ENCODE measurements at regions not wholly inside any gene's neighbourhood (a gene's known extent, or its start where the extent isn't known, plus 50 kb on each side); places are given as distances from the start of the nearest gene placed in this dataset.

DNA sequence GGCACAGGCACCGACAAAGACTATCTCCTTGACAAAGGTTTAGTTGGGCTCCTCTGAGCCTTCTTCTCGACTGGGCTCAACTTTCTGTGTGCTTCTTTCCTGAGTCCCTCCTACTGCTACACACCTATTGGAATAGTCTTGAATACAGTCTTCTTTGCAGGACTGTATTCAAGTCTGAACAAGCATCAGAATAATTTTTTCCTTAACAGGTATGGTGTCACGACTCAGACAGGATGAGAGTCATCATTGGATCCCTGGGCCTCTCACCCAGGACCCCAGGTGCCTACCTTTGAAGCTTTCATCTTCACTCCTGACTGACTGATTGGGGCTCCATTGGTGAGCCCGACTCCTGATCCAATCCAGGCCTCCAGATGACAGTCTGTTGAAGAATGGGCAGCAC lies 66.3 kb downstream of the CRYGS start:
- Histone ChIP-seq H3K79me2 (ENCODE audit: control insufficient read depth, insufficient read depth, low read length) (no peaks in the 10 kb centered on the region), H3K4me3 (ENCODE audit: control extremely low read depth in 1 of 5, extremely low read depth in 1 of 5, insufficient read depth in 1 of 5, low read depth in 2 of 5, low read length in 4 of 5) (no peak overlapping the region), H3K9me3 (ENCODE audit: control extremely low read depth in 1 of 3, control insufficient read depth in 2 of 3, insufficient read depth in 1 of 3, low read length in 2 of 3) (no peaks in the 10 kb centered on the region), H3K27me3 (replicated peaks in 1 of 4; ENCODE audit: control extremely low read depth in 1 of 4, control insufficient read depth in 3 of 4, insufficient read depth in 4 of 4, low read length in 3 of 4) (no peaks in the 10 kb centered on the region), H3K4me2 (replicated peaks; ENCODE audit: low read depth, low read length, poor library complexity, severe bottlenecking) (no peak overlapping the region), H4K20me1 (ENCODE audit: control insufficient read depth, insufficient read depth, low read length, poor library complexity, severe bottlenecking) (no peaks in the 10 kb centered on the region), H3K9ac (ENCODE audit: low read length) (no peak overlapping the region), H3K4me1 (ENCODE audit: control insufficient read depth in 2 of 2, insufficient read depth in 2 of 2, low read length in 2 of 2) (no peaks in the 10 kb centered on the region), H3K36me3 (replicated peaks in 1 of 2; ENCODE audit: control extremely low read depth in 1 of 2, control insufficient read depth in 1 of 2, extremely low read depth in 1 of 2, insufficient read depth in 2 of 2, low read length in 1 of 2) (no peaks in the 10 kb centered on the region), H3K27ac (ENCODE audit: low read length in 2 of 2) (no peak overlapping the region), H2AFZ (ENCODE audit: insufficient read depth, low read depth, low read length, poor library complexity, severe bottlenecking) (no peak overlapping the region)
- H3K27me3 Mint-ChIP-seq, result no peaks in the 10 kb centered on the region
- WGBS (ENCODE audit: insufficient coverage), result 97% methylated on average over 3 of the region's 4 CpGs
- no peak overlapping the region for H3K4me3 Mint-ChIP-seq
- H3K4me1 Mint-ChIP-seq, result peaks cover 7% of the 10 kb centered on the region
- TF ChIP-seq, protein P1, sequence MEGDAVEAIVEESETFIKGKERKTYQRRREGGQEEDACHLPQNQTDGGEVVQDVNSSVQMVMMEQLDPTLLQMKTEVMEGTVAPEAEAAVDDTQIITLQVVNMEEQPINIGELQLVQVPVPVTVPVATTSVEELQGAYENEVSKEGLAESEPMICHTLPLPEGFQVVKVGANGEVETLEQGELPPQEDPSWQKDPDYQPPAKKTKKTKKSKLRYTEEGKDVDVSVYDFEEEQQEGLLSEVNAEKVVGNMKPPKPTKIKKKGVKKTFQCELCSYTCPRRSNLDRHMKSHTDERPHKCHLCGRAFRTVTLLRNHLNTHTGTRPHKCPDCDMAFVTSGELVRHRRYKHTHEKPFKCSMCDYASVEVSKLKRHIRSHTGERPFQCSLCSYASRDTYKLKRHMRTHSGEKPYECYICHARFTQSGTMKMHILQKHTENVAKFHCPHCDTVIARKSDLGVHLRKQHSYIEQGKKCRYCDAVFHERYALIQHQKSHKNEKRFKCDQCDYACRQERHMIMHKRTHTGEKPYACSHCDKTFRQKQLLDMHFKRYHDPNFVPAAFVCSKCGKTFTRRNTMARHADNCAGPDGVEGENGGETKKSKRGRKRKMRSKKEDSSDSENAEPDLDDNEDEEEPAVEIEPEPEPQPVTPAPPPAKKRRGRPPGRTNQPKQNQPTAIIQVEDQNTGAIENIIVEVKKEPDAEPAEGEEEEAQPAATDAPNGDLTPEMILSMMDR (IDR thresholded peaks at IDR 0.05), result no peak
- no peak for TF ChIP-seq EZH2 (IDR thresholded peaks at IDR 0.05; ENCODE audit: borderline replicate concordance, insufficient read depth, low read depth, low read length, poor library complexity, severe bottlenecking)
- intact Hi-C loops (cut with micrococcal nuclease), result no loop called here
- no peak overlapping the region for H3K27ac Mint-ChIP-seq
- ChIA-PET CTCF (interaction anchor here (1.2 kb wide), 1 partner anchor 39 kb away, joined by 3 read pairs; no protein-coding TSS in a partner anchor), POLR2A (interaction anchor here (0.6 kb wide), 1 partner anchor 13 kb away, joined by 3 read pairs; no protein-coding TSS in a partner anchor)
- no peaks in the 10 kb centered on the region for H3K9me3 Mint-ChIP-seq (ENCODE audit: insufficient read depth)
- ATAC-seq (ENCODE audit: low read depth) (no peak), DNase-seq (no peak)

GRCh38 chr3:186477033-186477432 lies 67.1 kb downstream of the CRYGS start:
- H3K4me1 ChIP-seq (ENCODE audit: control insufficient read depth in 2 of 2, insufficient read depth in 2 of 2, low read length in 2 of 2), result no peaks in the 10 kb centered on the region
- no peaks in the 10 kb centered on the region for H3K36me3 ChIP-seq (replicated peaks in 1 of 2; ENCODE audit: control extremely low read depth in 1 of 2, control insufficient read depth in 1 of 2, extremely low read depth in 1 of 2, insufficient read depth in 2 of 2, low read length in 1 of 2)
- H3K4me2 ChIP-seq (replicated peaks; ENCODE audit: low read depth, low read length, poor library complexity, severe bottlenecking), result no peak overlapping the region
- H3K4me3 ChIP-seq (ENCODE audit: control extremely low read depth in 1 of 5, extremely low read depth in 1 of 5, insufficient read depth in 1 of 5, low read depth in 2 of 5, low read length in 4 of 5), result no peak overlapping the region
- no peaks in the 10 kb centered on the region for H3K27me3 Mint-ChIP-seq
- no peak overlapping the region for H2AFZ ChIP-seq (ENCODE audit: insufficient read depth, low read depth, low read length, poor library complexity, severe bottlenecking)
- peaks cover 7% of the 10 kb centered on the region for H3K4me1 Mint-ChIP-seq
- H3K9me3 Mint-ChIP-seq (ENCODE audit: insufficient read depth), result no peaks in the 10 kb centered on the region
- no peak overlapping the region for H3K27ac ChIP-seq (ENCODE audit: low read length in 2 of 2)
- no peaks in the 10 kb centered on the region for H4K20me1 ChIP-seq (ENCODE audit: control insufficient read depth, insufficient read depth, low read length, poor library complexity, severe bottlenecking)
- no peak for ATAC-seq (ENCODE audit: low read depth)
- POLR2A ChIA-PET, result no interaction called here
- no peaks in the 10 kb centered on the region for H3K27me3 ChIP-seq (replicated peaks in 1 of 4; ENCODE audit: control extremely low read depth in 1 of 4, control insufficient read depth in 3 of 4, insufficient read depth in 4 of 4, low read length in 3 of 4)
- H3K79me2 ChIP-seq (ENCODE audit: control insufficient read depth, insufficient read depth, low read length), result no peaks in the 10 kb centered on the region
- DNase-seq, result no peak
- H3K4me3 Mint-ChIP-seq, result no peak overlapping the region
- intact Hi-C loops (cut with micrococcal nuclease), result no loop called here
- no peaks in the 10 kb centered on the region for H3K9me3 ChIP-seq (ENCODE audit: control extremely low read depth in 1 of 3, control insufficient read depth in 2 of 3, insufficient read depth in 1 of 3, low read length in 2 of 3)
- no peak overlapping the region for H3K9ac ChIP-seq (ENCODE audit: low read length)
- WGBS (ENCODE audit: insufficient coverage), result 96% methylated on average over 6 of the region's 8 CpGs
- CTCF ChIA-PET, result interaction anchor here (1.2 kb wide), 1 partner anchor 40 kb away, joined by 3 read pairs; no protein-coding TSS in a partner anchor
- H3K27ac Mint-ChIP-seq, result no peak overlapping the region
- TF ChIP-seq EZH2 (IDR thresholded peaks at IDR 0.05; ENCODE audit: borderline replicate concordance, insufficient read depth, low read depth, low read length, poor library complexity, severe bottlenecking), result no peak
- TF ChIP-seq, protein P1 (IDR thresholded peaks at IDR 0.05), result no peak

Data from B cell (primary cell).